ENCODE measurements at regions not wholly inside any gene's neighbourhood (a gene's known extent, or its start where the extent isn't known, plus 50 kb on each side); places are given as distances from the start of the nearest gene placed in this dataset.
"Not testable (repeated sequence)": the region's sequence is repeated elsewhere in the genome, so short reads cannot be mapped to it uniquely, and the experiment has no call there.

GRCh38 chr5:174583071-174583470, 141.3 kb upstream of the MSX2 start:
- no peak overlapping the region for H3K27ac Mint-ChIP-seq (ENCODE audit: unreplicated experiment)
- peaks cover 4% of the 10 kb centered on the region for H3K4me1 Mint-ChIP-seq (ENCODE audit: unreplicated experiment)
- no peaks in the 10 kb centered on the region for H3K36me3 Mint-ChIP-seq (ENCODE audit: low read depth, unreplicated experiment)
- H3K4me3 Mint-ChIP-seq (ENCODE audit: unreplicated experiment) = no peak overlapping the region
- H3K27me3 Mint-ChIP-seq (ENCODE audit: unreplicated experiment) = peaks cover 2% of the 10 kb centered on the region
- TF ChIP-seq CTCF (IDR thresholded peaks at IDR 0.05; ENCODE audit: unreplicated experiment) = no peak
- no peak for DNase-seq (ENCODE audit: low spot score)
- H3K9me3 Mint-ChIP-seq (ENCODE audit: unreplicated experiment) = no peaks in the 10 kb centered on the region

- no peaks in the 10 kb centered on the region for H3K36me3 Mint-ChIP-seq (ENCODE audit: low read depth, unreplicated experiment)
- H3K9me3 Mint-ChIP-seq (ENCODE audit: unreplicated experiment) = no peaks in the 10 kb centered on the region
- H3K4me3 Mint-ChIP-seq (ENCODE audit: unreplicated experiment) = no peak overlapping the region
- H3K4me1 Mint-ChIP-seq (ENCODE audit: unreplicated experiment) = peaks cover 4% of the 10 kb centered on the region
- no peak for TF ChIP-seq CTCF (IDR thresholded peaks at IDR 0.05; ENCODE audit: unreplicated experiment)
- no peak for DNase-seq (ENCODE audit: low spot score)
- H3K27ac Mint-ChIP-seq (ENCODE audit: unreplicated experiment) = no peak overlapping the region
- H3K27me3 Mint-ChIP-seq (ENCODE audit: unreplicated experiment) = peaks cover 2% of the 10 kb centered on the region
Observed at GRCh38 chr5:174585472-174585871, 138.9 kb upstream of the MSX2 start.

- not testable (repeated sequence) for H3K4me3 Mint-ChIP-seq (ENCODE audit: unreplicated experiment); H3K36me3 Mint-ChIP-seq (ENCODE audit: low read depth, unreplicated experiment); H3K4me1 Mint-ChIP-seq (ENCODE audit: unreplicated experiment); DNase-seq (ENCODE audit: low spot score); H3K27ac Mint-ChIP-seq (ENCODE audit: unreplicated experiment); H3K9me3 Mint-ChIP-seq (ENCODE audit: unreplicated experiment); H3K27me3 Mint-ChIP-seq (ENCODE audit: unreplicated experiment)
Observed at GRCh38 chr5:174586163-174586562, 138.2 kb upstream of the MSX2 start.

- no peaks in the 10 kb centered on the region for H3K4me1 Mint-ChIP-seq (ENCODE audit: unreplicated experiment)
- H3K27ac Mint-ChIP-seq (ENCODE audit: unreplicated experiment) = no peak overlapping the region
- H3K36me3 Mint-ChIP-seq (ENCODE audit: low read depth, unreplicated experiment) = no peaks in the 10 kb centered on the region
- TF ChIP-seq CTCF (IDR thresholded peaks at IDR 0.05; ENCODE audit: unreplicated experiment) = no peak
- DNase-seq (ENCODE audit: low spot score) = no peak
- no peak overlapping the region for H3K4me3 Mint-ChIP-seq (ENCODE audit: unreplicated experiment)
- H3K9me3 Mint-ChIP-seq (ENCODE audit: unreplicated experiment) = no peaks in the 10 kb centered on the region
- no peaks in the 10 kb centered on the region for H3K27me3 Mint-ChIP-seq (ENCODE audit: unreplicated experiment)
Observed at GRCh38 chr5:174589011-174589410, 135.4 kb upstream of the MSX2 start.

- Mint-ChIP-seq H3K9me3 (ENCODE audit: unreplicated experiment) (no peaks in the 10 kb centered on the region), H3K36me3 (ENCODE audit: low read depth, unreplicated experiment) (no peaks in the 10 kb centered on the region), H3K4me1 (ENCODE audit: unreplicated experiment) (no peaks in the 10 kb centered on the region), H3K27me3 (ENCODE audit: unreplicated experiment) (no peaks in the 10 kb centered on the region), H3K27ac (ENCODE audit: unreplicated experiment) (no peak overlapping the region), H3K4me3 (ENCODE audit: unreplicated experiment) (no peak overlapping the region)
- TF ChIP-seq CTCF (IDR thresholded peaks at IDR 0.05; ENCODE audit: unreplicated experiment) = no peak
- DNase-seq (ENCODE audit: low spot score) = no peak
Observed at GRCh38 chr5:174589599-174589998, 134.8 kb upstream of the MSX2 start.

GRCh38 chr5:174590820-174591219, 133.6 kb upstream of the MSX2 start:
- Mint-ChIP-seq H3K4me3 (ENCODE audit: unreplicated experiment) (no peak overlapping the region), H3K27me3 (ENCODE audit: unreplicated experiment) (no peaks in the 10 kb centered on the region), H3K9me3 (ENCODE audit: unreplicated experiment) (no peaks in the 10 kb centered on the region), H3K36me3 (ENCODE audit: low read depth, unreplicated experiment) (no peaks in the 10 kb centered on the region), H3K27ac (ENCODE audit: unreplicated experiment) (no peak overlapping the region), H3K4me1 (ENCODE audit: unreplicated experiment) (no peaks in the 10 kb centered on the region)
- no peak for TF ChIP-seq CTCF (IDR thresholded peaks at IDR 0.05; ENCODE audit: unreplicated experiment)
- DNase-seq (ENCODE audit: low spot score) = no peak
